Smooth muscle cell of the brain vasculature (primary cell): ENCODE measurements at regions not wholly inside any gene's neighbourhood (a gene's known extent, or its start where the extent isn't known, plus 50 kb on each side); places are given as distances from the start of the nearest gene placed in this dataset.
"Not testable (repeated sequence)": the region's sequence is repeated elsewhere in the genome, so short reads cannot be mapped to it uniquely, and the experiment has no call there.

Experiments
- DNase-seq: peaks from one replicate; pipeline ENCODE4 v3.0.0-alpha.2; 2012; ENCODE audit warnings: low read depth, low spot score

DNA sequence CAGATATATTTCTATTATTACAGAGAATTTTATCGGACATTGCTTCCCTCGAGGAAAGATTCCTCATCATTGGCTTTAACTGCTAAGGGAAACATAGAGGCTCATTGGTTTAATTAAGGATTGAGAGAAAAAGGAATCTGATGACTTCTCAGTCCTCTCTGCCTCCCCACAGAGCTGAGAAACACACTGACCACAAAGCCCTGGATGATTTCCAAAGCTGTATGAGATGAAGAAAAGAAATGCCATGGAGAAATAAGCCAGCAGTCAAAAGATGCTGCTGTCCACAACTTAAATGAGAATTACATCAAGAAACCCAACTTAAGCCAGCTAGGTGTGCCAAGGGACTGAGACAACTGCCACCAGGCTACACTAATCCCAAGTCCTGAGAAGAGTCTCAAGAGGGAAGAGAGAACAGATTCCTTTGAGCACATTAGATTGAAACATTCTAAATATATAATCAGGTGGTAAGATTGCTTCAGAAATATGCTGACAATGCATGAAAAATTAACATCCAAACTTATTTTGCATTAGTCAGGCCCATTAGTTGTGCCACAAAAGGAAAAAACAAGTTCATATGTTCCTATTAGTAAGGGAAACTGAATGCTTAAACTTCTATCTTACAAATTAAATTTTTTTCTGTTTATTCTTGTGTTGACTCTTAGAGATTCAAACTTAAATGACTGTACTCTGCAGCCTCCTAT, 308.1 kb upstream of the CYRIA start:
- peak; percentile 37 for DNase-seq

DNA sequence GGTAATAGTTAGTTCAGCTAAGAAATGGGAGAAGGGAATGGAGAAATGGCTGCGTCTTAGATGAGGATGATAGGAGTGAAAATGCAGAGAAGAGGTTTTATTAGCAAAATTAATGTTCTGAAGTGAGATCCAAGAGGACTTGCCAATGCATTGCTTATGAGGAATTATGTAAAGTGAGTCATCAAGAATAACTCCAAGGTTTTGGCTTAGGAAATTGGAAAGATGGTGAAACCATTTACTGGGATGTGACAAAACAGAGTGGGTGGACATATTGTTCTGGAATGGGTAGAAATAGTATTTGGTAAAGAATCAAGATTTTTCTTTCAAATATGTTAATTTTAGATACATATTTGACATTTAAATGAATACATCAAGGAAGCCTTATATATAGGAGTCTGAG, 306.6 kb upstream of the CYRIA start:
- DNase-seq: no peak

DNA sequence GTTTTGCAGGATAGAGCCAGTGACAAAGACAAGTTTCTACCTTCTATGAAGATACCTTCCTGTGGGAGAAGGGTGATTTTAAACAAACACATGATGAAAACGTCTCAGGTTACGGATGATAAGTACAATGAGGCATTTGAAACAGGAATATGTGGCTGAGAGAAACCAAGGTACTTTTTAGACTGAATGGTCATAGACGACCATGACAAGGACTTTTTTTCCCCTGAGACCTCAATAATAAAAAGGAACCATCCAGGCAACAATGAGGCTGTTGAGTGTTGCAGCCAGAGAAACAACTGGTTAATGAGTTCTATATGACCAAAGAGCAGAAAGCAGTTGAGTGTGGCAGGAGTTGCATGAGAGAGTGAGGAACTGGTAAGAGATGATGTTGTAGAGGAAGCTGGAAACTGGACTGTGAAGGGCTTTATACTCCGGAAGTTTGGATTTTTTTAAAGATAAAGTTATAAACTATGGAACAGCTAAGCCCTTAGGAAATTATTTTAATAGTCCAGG, 306.1 kb upstream of the CYRIA start:
- DNase-seq: no peak

- DNase-seq: not testable (repeated sequence)
Observed at GRCh38 chr2:16970948-16971347, 305.3 kb upstream of the CYRIA start.

GRCh38 chr2:16962505-16962904, 296.9 kb upstream of the CYRIA start:
- DNase-seq: no peak

- DNase-seq: no peak
Observed at GRCh38 chr2:16960579-16960978, 294.9 kb upstream of the CYRIA start.

DNA sequence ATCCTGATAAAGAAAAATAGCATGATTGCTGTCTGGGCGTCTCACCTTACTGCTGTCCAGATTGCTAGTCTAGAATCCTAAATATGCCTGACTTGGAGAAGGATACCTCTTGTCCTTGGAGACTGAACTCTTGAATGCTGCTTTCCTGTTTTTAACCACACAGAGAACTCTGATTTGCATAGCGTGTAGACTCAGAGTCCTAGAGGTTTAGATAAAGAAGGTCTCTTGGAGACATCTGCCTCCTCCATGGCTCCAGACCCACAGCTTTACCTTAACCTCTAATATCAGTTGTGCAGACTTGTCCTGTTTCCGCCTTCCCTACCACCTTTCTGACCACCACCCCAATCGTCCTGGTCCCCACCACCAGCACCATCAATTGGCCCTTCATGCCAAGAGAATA, 292.6 kb upstream of the CYRIA start:
- DNase-seq: no peak

GRCh38 chr2:16952805-16953204, 287.2 kb upstream of the CYRIA start:
- DNase-seq: no peak

- DNase-seq: no peak
Observed at GRCh38 chr2:16952368-16952767, 286.7 kb upstream of the CYRIA start.

GRCh38 chr2:16950436-16950835, 284.8 kb upstream of the CYRIA start:
- DNase-seq: no peak

- DNase-seq: no peak
Observed at GRCh38 chr2:16948710-16949109, 283.1 kb upstream of the CYRIA start.

DNA sequence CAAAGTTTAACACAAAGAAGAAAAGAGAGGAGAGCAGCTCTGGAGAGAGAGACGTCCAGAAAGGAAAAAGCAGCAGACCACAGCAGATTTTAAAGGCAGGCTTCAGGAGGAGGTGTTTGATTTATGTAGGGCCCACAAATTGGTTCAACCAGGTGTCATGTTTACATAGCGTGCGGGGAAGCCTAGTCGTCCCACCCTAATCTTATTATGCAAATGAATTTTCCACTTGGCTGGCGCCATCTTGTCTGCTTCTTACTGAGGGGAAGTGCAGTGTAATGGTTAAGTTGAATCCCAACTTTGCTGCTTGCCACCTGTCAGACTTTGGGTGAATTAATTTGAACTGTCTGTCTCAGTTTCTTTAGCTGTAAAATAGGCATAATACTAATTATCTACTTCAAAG, 282.4 kb upstream of the CYRIA start:
- no peak for DNase-seq

GRCh38 chr2:16943279-16943958, 277.8 kb upstream of the CYRIA start:
- no peak for DNase-seq

DNA sequence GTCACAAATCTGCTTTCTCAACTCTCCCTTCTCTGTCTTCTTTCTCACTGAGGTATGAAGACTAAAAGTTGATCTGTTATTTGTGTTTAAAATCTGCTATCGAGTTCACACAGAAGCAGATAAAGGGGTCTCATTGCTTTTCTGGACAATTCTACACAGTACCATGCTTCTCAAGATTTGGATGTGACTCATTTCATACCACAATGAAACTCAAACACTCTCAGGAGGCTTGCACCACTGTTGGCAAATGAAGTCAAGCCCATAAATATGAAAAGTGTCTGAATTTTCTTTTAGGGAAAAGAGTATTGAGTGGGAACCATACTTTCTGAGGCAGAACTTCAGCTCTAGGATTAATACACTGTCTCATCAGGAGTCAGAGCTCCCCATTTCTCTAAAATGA, 274.6 kb upstream of the CYRIA start:
- no peak for DNase-seq

- no peak for DNase-seq
Observed at GRCh38 chr2:16939771-16940170, 274.1 kb upstream of the CYRIA start.

- DNase-seq: peak; percentile 10
Observed at GRCh38 chr2:16933355-16933754, 267.7 kb upstream of the CYRIA start.

DNA sequence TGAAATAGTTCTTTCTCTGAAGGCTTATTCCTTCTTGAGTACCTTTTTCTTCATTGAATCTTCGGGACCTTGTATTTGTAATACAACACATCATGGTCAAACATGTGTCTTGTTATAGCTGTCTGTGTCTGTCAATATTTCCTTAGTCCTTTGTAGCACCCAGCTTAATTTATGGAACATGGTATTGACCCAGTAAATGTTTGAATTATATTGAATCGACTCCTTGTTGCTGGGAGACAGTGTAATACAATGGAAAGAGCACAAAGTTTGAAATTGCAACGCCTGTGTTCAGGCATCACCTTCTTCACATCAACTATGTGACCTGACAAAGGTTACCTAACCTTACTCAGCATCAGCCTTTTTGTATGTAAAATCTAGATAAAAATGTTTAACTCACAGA, 267.2 kb upstream of the CYRIA start:
- no peak for DNase-seq

DNA sequence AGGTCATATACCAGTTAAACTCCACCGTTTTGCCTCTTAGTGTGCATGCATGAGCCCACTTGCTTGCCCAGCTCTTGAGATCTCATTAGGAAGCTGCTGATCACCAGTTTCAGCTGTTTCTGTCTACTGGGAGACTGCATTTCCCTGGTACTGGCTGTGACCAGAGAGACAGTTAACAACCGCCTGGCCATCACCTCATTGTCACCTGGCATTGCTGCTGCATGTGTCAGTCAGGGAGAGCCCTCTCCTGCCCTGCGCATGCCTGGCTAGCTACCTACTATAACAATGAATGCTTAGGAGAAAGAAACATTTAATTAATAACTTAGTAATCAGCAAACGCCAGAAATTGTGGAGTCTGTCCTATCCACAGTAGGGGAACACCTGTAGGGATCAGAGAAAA, 265.8 kb upstream of the CYRIA start:
- no peak for DNase-seq

DNA sequence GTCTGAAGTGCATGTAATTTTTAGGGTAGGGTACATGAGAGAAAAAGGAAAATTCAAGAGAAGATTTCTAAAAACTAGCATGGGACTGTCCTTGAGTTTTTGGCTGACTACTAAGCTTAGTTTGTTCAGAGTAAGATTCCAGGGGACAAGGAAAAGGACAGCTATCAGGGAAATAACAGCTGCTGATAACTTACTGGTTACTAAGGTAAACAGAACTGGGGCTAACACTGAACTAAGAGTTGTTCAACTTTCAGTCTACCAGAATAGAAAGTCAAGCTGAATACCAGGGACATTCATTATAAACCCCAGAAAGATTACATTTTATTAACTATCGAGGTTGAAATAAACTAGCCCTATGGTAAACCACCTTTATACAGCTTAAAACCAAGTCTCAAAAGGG, 261.8 kb upstream of the CYRIA start:
- no peak for DNase-seq

DNA sequence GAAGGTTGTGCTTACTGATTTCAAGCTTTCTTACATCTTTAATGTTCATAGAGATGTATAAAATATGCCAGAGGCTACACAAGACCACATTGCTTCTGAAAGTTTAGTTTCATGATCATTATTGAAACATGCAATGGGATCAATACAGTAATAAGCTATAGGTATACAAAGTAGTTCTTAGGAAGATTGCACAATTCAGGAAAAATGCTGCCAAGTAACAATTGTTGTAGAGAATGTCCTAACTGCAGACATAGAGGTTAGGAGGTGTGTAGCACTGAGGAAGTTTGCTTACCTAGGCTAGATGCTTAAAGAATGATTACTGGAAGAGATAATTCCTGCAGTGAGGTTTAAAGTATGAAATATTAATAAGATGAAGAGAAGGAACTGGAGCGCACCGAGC, 259.5 kb upstream of the CYRIA start:
- no peak for DNase-seq

- DNase-seq: not testable (repeated sequence)
Observed at GRCh38 chr2:16915341-16915755, 249.7 kb upstream of the CYRIA start.

DNA sequence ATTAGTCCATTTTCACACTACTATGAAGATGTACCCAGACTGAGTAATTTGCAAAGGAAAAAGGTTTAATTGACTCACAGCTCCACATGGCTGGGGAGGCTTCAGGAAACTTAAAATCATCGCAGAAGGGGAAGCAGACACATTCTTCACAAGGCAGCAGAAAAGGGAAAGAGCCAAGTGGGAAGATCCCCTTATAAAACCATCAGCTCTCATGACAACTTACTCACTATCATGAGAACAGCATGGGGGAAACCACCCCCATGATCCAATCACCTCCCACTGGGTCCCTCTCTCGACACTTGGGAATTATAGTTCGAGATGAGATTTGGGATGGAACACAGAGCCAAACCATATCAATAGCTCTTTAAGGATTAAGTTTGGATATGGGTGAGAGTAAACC, 246.1 kb upstream of the CYRIA start:
- DNase-seq: no peak

GRCh38 chr2:16908656-16909055, 243.0 kb upstream of the CYRIA start:
- no peak for DNase-seq
